Naive thymus-derived CD8-positive, alpha-beta T cell (primary cell): ENCODE measurements at regions not wholly inside any gene's neighbourhood (a gene's known extent, or its start where the extent isn't known, plus 50 kb on each side); places are given as distances from the start of the nearest gene placed in this dataset.
A peak's percentile ranks its signal among the peaks of the same experiment; 100 is the strongest.

ENCODE experiments used
- ATAC-seq, 2 donors: fragments of 150-1000 bp; cut with Tn5 transposase in 1 of 2; sonication (Bioruptor Pico), chemical (Tn5 transposase) in 1 of 2; 1 replicate in 1 of 2; 2 replicates in 1 of 2; pipeline ENCODE4 v1.10.0; 2021; ENCODE audit warnings: mild to moderate bottlenecking in 2 of 2, moderate library complexity in 2 of 2
- POLR2A ChIA-PET: fragments of 350-600 bp; sonication (Branson Sonifier 250); formaldehyde crosslinking; loops from one replicate; lab custom pipeline; 2021; ENCODE audit warnings: antibody characterized with exemption; lab: Charles Lee
- DNase-seq, 10 donors: peaks; one replicate each; pipeline versions ENCODE4 v3.0.0 to v3.0.0-alpha.2; 2020 to 2022
- H3K27ac Mint-ChIP-seq, 10 donors: one replicate each; pipeline ENCODE4 v1.8.0; 2020 to 2022; ENCODE audit warnings: mild to moderate bottlenecking in 10 of 10, mixed read lengths in 10 of 10, moderate library complexity in 4 of 10, inconsistent platforms in 1 of 10
- H3K27me3 Mint-ChIP-seq, 5 donors: one replicate each; pipeline ENCODE4 v1.8.0; 2021 to 2022; ENCODE audit warnings: mixed read lengths in 5 of 5
- H3K36me3 Mint-ChIP-seq, 3 donors: one replicate each; pipeline ENCODE4 v1.8.0; 2020 to 2022; ENCODE audit warnings: mixed read lengths in 3 of 3, mild to moderate bottlenecking in 2 of 3, inconsistent platforms in 1 of 3
- H3K4me1 Mint-ChIP-seq, 4 donors: one replicate each; pipeline ENCODE4 v1.8.0; 2021 to 2022; ENCODE audit warnings: mixed read lengths in 4 of 4
- H3K4me3 Mint-ChIP-seq, 10 donors: one replicate each; pipeline ENCODE4 v1.8.0; 2020 to 2022; ENCODE audit warnings: mild to moderate bottlenecking in 10 of 10, mixed read lengths in 10 of 10, moderate library complexity in 6 of 10, inconsistent platforms in 1 of 10
- H3K9me3 Mint-ChIP-seq, 9 donors: one replicate each; pipeline ENCODE4 v1.8.0; 2020 to 2022; ENCODE audit warnings: mixed read lengths in 9 of 9, mild to moderate bottlenecking in 3 of 9, inconsistent platforms in 1 of 9, moderate library complexity in 1 of 9

DNA sequence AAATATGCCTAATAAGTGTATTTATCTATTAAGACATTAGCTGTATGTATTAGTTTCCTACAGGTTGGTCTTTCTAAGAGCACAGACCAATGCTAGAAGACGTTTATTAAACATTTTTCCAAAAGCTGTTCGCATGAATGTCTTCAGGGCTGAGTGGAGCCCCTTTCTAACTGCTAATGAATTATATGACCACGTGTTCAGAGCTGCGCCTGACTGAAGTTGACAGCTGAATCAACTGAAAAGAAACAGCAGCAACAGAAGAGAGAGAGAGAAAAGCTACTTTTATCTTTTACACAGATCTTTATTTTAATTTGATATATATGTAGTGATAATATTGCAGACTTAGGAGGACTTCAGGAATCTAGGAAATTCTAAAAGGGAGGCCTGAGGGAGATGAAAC lies 75.2 kb upstream of the ARID1B start:
- H3K36me3 Mint-ChIP-seq = peaks cover 0 to 3% (median 0%) of the 10 kb centered on the region in 3 donors
- no peaks in the 10 kb centered on the region for H3K9me3 Mint-ChIP-seq
- POLR2A ChIA-PET = no interaction called here
- no peak overlapping the region for H3K27ac Mint-ChIP-seq
- peaks cover 5 to 37% (median 9%) of the 10 kb centered on the region in 5 donors for H3K27me3 Mint-ChIP-seq
- H3K4me1 Mint-ChIP-seq = peaks cover 0 to 39% (median 0%) of the 10 kb centered on the region in 4 donors
- DNase-seq (no peak), ATAC-seq (no peak)
- H3K4me3 Mint-ChIP-seq = no peak overlapping the region

DNA sequence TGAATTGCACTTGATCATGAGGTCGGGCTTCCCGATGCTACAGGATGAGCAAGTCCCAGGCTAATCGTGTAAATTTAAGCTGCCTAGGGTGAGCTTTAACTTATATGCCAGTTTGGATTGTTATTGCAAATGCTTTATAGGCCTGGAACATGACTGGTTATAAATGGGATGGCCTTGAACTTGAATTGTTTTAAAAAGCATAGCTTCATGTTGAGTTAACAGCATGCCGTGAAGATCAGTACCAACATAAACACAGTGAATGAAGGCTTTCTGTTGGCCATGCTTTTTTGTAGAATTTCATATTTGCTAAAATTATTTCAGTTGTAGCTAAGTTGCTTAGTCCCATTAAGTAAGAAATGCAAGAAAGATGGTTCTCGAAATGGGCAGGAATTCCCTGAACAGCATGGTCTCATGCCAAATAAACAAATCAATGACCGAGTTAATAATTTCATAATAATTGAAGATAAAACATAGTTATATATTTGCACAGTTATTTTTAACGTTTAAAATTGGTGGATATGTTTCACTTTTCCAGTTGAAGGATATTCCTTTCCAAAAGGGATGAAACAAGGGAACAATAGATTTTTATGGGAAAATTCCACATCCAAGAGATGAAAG lies 76.6 kb upstream of the ARID1B start:
- peaks cover 0 to 1% (median 0%) of the 10 kb centered on the region in 3 donors for H3K36me3 Mint-ChIP-seq
- no peak overlapping the region for H3K4me3 Mint-ChIP-seq
- peaks cover 1 to 30% (median 4%) of the 10 kb centered on the region in 5 donors for H3K27me3 Mint-ChIP-seq
- no peak for DNase-seq
- ATAC-seq = no peak
- no peaks in the 10 kb centered on the region for H3K9me3 Mint-ChIP-seq
- H3K4me1 Mint-ChIP-seq = peaks cover 0 to 46% (median 0%) of the 10 kb centered on the region in 4 donors
- no peak overlapping the region for H3K27ac Mint-ChIP-seq
- POLR2A ChIA-PET = interaction anchor here (0.6 to 1.1 kb wide), 3 partner anchors 13 to 124 kb away, joined by 3 read pairs; no protein-coding TSS in a partner anchor

GRCh38 chr6:156699935-156700334 lies 77.2 kb upstream of the ARID1B start:
- ATAC-seq (no peak), DNase-seq (no peak)
- POLR2A ChIA-PET = interaction anchor here (0.6 to 1.1 kb wide), 2 partner anchors 14 to 78 kb away, joined by 3 read pairs; no protein-coding TSS in a partner anchor
- Mint-ChIP-seq H3K9me3 (no peaks in the 10 kb centered on the region), H3K36me3 (no peaks in the 10 kb centered on the region), H3K27me3 (peaks cover 0 to 29% (median 2%) of the 10 kb centered on the region in 5 donors), H3K4me3 (no peak overlapping the region), H3K27ac (no peak overlapping the region), H3K4me1 (peaks cover 0 to 46% (median 0%) of the 10 kb centered on the region in 4 donors)

- POLR2A ChIA-PET = no interaction called here
- peaks cover 2 to 29% (median 5%) of the 10 kb centered on the region in 5 donors for H3K27me3 Mint-ChIP-seq
- no peak for ATAC-seq
- H3K9me3 Mint-ChIP-seq = no peaks in the 10 kb centered on the region
- peak overlapping the region in 1 of 10 donors; percentile 47 for H3K27ac Mint-ChIP-seq
- no peaks in the 10 kb centered on the region for H3K36me3 Mint-ChIP-seq
- H3K4me3 Mint-ChIP-seq = no peak overlapping the region
- H3K4me1 Mint-ChIP-seq = peaks cover 0 to 48% (median 0%) of the 10 kb centered on the region in 4 donors
- DNase-seq = no peak
Measured at GRCh38 chr6:156699017-156699421, 78.2 kb upstream of the ARID1B start.

GRCh38 chr6:156698239-156699016 lies 78.8 kb upstream of the ARID1B start:
- no peaks in the 10 kb centered on the region for H3K9me3 Mint-ChIP-seq
- no peak for DNase-seq
- peak in 1 of 2 donors; percentile 17 for ATAC-seq
- peaks cover 2 to 29% (median 5%) of the 10 kb centered on the region in 5 donors for H3K27me3 Mint-ChIP-seq
- H3K36me3 Mint-ChIP-seq = no peaks in the 10 kb centered on the region
- H3K4me3 Mint-ChIP-seq = peak overlapping the region in 1 of 10 donors; percentile 17
- H3K27ac Mint-ChIP-seq = peak overlapping the region in 1 of 10 donors; percentile 47
- POLR2A ChIA-PET = interaction anchor here (1.3 kb wide), 1 partner anchor 12 kb away, joined by 4 read pairs; no protein-coding TSS in a partner anchor
- peaks cover 0 to 48% (median 0%) of the 10 kb centered on the region in 4 donors for H3K4me1 Mint-ChIP-seq

DNA sequence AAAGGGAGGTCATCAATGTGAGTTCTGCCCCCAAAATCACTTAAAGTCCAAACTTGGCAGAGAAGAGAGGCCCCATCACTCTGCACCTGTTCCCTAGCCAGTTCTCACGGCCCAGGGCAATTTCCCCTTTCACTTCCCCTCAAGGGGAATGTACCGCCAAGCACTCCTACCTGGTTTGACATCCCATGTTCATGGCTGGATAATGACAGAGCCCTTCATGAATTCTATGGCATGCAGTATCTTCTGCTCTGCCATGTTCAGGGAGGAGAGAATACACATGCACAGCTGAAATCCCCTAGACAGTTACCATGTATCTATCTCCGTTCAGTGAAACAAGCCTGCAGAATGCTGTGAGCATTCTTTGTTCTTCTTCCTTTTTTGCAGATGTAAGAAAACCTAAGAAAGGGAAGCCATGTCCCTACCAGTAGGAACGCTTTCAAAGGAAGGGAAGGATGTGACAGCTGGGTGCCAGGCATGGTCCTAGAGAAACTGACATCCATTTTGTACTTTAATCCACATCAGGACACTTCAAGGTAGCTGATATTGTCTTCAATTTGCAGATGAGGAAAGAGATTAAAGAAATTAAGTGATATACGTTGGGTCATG lies 79.8 kb upstream of the ARID1B start:
- peaks cover 0 to 48% (median 0%) of the 10 kb centered on the region in 4 donors for H3K4me1 Mint-ChIP-seq
- POLR2A ChIA-PET = interaction anchor here (1.3 kb wide), 1 partner anchor 11 kb away, joined by 4 read pairs; no protein-coding TSS in a partner anchor
- peak overlapping the region in 1 of 10 donors; percentile 47 for H3K4me3 Mint-ChIP-seq
- no peaks in the 10 kb centered on the region for H3K9me3 Mint-ChIP-seq
- DNase-seq (no peak), ATAC-seq (no peak)
- H3K36me3 Mint-ChIP-seq = no peaks in the 10 kb centered on the region
- H3K27me3 Mint-ChIP-seq = peaks cover 2 to 29% (median 5%) of the 10 kb centered on the region in 5 donors
- no peak overlapping the region for H3K27ac Mint-ChIP-seq

GRCh38 chr6:156695742-156696141 lies 81.4 kb upstream of the ARID1B start:
- DNase-seq = no peak
- no peaks in the 10 kb centered on the region for H3K9me3 Mint-ChIP-seq
- H3K27me3 Mint-ChIP-seq = peaks cover 2 to 29% (median 5%) of the 10 kb centered on the region in 5 donors
- H3K27ac Mint-ChIP-seq = no peak overlapping the region
- POLR2A ChIA-PET = interaction anchor here (0.6 kb wide), 1 partner anchor 246 kb away, joined by 3 read pairs; no protein-coding TSS in a partner anchor
- H3K4me3 Mint-ChIP-seq = no peak overlapping the region
- no peaks in the 10 kb centered on the region for H3K36me3 Mint-ChIP-seq
- H3K4me1 Mint-ChIP-seq = peaks cover 0 to 45% (median 0%) of the 10 kb centered on the region in 4 donors
- no peak for ATAC-seq

DNA sequence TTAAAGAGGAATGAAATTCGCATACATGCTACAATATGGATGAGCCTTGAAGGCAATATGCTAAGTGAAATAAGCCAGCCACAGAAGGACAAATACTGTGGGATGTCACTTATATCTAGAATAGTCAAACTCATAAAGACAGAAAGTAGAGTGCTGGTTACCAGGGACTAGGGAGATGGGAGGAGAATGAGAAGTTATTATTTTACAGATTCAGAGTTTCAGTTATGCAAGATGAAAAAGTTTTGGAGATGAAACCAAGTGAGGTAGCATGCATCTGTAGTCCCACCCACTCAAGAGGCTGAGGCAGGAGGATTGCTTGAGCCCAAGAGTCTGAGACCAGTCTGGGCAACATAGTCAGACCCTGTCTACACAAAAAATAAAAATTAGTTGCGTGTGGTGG lies 82.5 kb upstream of the ARID1B start:
- POLR2A ChIA-PET = no interaction called here
- DNase-seq = no peak
- H3K27me3 Mint-ChIP-seq = peaks cover 2 to 29% (median 5%) of the 10 kb centered on the region in 5 donors
- no peak overlapping the region for H3K27ac Mint-ChIP-seq
- no peak for ATAC-seq
- H3K4me1 Mint-ChIP-seq = peaks cover 0 to 53% (median 0%) of the 10 kb centered on the region in 4 donors
- no peaks in the 10 kb centered on the region for H3K36me3 Mint-ChIP-seq
- H3K9me3 Mint-ChIP-seq = no peaks in the 10 kb centered on the region
- H3K4me3 Mint-ChIP-seq = no peak overlapping the region

DNA sequence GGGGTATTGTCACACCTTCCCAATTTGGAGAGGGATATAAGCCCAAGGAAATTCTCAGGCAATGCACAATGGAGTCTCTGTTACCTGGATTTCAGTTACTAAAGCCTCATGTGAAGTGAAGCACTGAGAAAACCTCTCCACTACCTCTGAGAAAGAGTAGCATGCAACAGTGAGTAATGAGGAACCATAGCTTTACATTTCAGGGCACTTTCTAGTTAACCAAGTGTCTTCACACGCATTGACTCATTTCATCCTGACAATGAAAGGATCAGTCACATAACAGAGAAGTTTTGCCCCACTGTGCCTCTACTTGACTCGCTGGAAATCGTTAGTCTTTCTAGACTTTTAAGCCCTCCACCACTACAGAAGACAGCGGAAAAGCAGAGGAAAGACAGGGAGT lies 86.2 kb upstream of the ARID1B start:
- DNase-seq (no peak), ATAC-seq (no peak)
- Mint-ChIP-seq H3K36me3 (no peaks in the 10 kb centered on the region), H3K27me3 (peaks cover 2 to 8% (median 2%) of the 10 kb centered on the region in 5 donors), H3K4me3 (no peak overlapping the region), H3K27ac (no peak overlapping the region), H3K4me1 (peaks cover 8 to 53% (median 13%) of the 10 kb centered on the region in 4 donors), H3K9me3 (no peaks in the 10 kb centered on the region)
- POLR2A ChIA-PET = no interaction called here

GRCh38 chr6:156689656-156690055 lies 87.5 kb upstream of the ARID1B start:
- H3K27me3 Mint-ChIP-seq = peaks cover 0 to 3% (median 2%) of the 10 kb centered on the region in 5 donors
- ATAC-seq (no peak), DNase-seq (no peak)
- no peak overlapping the region for H3K4me3 Mint-ChIP-seq
- POLR2A ChIA-PET = interaction anchor here (8.6 kb wide), 1 partner anchor 89 kb away, joined by 109 read pairs; the partner anchor contains the start of gene ARID1B
- H3K27ac Mint-ChIP-seq = no peak overlapping the region
- no peaks in the 10 kb centered on the region for H3K9me3 Mint-ChIP-seq
- no peaks in the 10 kb centered on the region for H3K36me3 Mint-ChIP-seq
- peaks cover 8 to 53% (median 17%) of the 10 kb centered on the region in 4 donors for H3K4me1 Mint-ChIP-seq

- Mint-ChIP-seq H3K4me1 (peaks cover 8 to 51% (median 17%) of the 10 kb centered on the region in 4 donors), H3K27me3 (no peaks in the 10 kb centered on the region), H3K4me3 (peak overlapping the region in 9 of 10 donors; percentile 30 to 92 (median 85)), H3K9me3 (no peaks in the 10 kb centered on the region), H3K27ac (peak overlapping the region in 6 of 10 donors; percentile 34 to 92 (median 84)), H3K36me3 (no peaks in the 10 kb centered on the region)
- DNase-seq (no peak), ATAC-seq (no peak)
- POLR2A ChIA-PET = interaction anchor here (8.6 kb wide), 1 partner anchor 90 kb away, joined by 109 read pairs; the partner anchor contains the start of gene ARID1B
Measured at GRCh38 chr6:156688620-156688971, 88.6 kb upstream of the ARID1B start.
